ENCODE measurements at regions not wholly inside any gene's neighbourhood (a gene's known extent, or its start where the extent isn't known, plus 50 kb on each side); places are given as distances from the start of the nearest gene placed in this dataset.

DNA sequence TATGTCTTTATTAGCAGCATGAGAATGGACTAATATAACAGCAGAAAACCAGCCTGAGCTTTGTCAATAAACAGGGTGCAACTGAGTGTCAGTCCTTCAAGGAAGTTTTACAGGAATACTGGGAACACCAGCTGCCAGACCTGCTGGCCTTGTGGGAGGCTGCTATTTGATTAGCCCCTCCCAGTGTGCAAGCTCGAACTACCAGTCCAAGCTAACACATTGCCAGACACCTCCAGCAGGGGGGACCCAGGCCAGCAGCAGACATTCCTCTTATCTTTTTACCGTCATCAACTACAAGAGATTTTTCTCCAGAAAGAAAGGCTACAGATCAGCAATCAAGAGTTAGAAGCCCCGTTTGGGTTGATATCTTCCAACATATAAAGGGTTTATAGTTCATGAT is 942.8 kb upstream of the TENM4 start:
- no peak overlapping the region for H3K18ac ChIP-seq (ENCODE audit: insufficient read length, low read depth, low read length)
- Mint-ChIP-seq H3K4me1 (peaks cover 40 to 47% of the 10 kb centered on the region in 2 experiments), H3K27ac (no peak overlapping the region), H3K9me3 (no peaks in the 10 kb centered on the region), H3K36me3 (ENCODE audit: insufficient read depth in 1 of 3, low read depth in 3 of 3) (no peaks in the 10 kb centered on the region; a peak in 1 of 7 replicates), H3K4me3 (no peak overlapping the region), H3K27me3 (ENCODE audit: low read depth) (no peaks in the 10 kb centered on the region)
- DNase-seq, result no peak
- H3K4me2 ChIP-seq (ENCODE audit: insufficient read depth, insufficient read length, low read length), result no peak overlapping the region
- no peak overlapping the region for H3K23ac ChIP-seq (ENCODE audit: insufficient read length, low read depth, low read length)
- H4K91ac ChIP-seq (ENCODE audit: insufficient read length, low read depth, low read length), result no peak overlapping the region
- no peak overlapping the region for H3K14ac ChIP-seq (ENCODE audit: insufficient read depth, low read length)
- no peak overlapping the region for H4K5ac ChIP-seq (ENCODE audit: insufficient read length, low read depth, low read length)
- H3K79me1 ChIP-seq (ENCODE audit: insufficient read depth, low read depth, low read length, poor library complexity, severe bottlenecking), result no peaks in the 10 kb centered on the region
- no peaks in the 10 kb centered on the region for H4K20me1 ChIP-seq (ENCODE audit: control insufficient read depth, insufficient read depth, insufficient read length)
- no peak overlapping the region for H4K8ac ChIP-seq (replicated peaks; ENCODE audit: insufficient read length, low read depth, low read length)
- no peak overlapping the region for H3K27ac ChIP-seq (ENCODE audit: insufficient read length, low read depth, low read length)
- no peak overlapping the region for H3K4ac ChIP-seq (ENCODE audit: low read depth, low read length)
- no peak overlapping the region for H2BK20ac ChIP-seq (ENCODE audit: low read depth, low read length, poor library complexity, severe bottlenecking)
- no peak overlapping the region for H2BK120ac ChIP-seq (ENCODE audit: low read depth, low read length, poor library complexity, severe bottlenecking)
- H3K9ac ChIP-seq (ENCODE audit: extremely low read depth, insufficient read length, low read length), result no peak overlapping the region
- no peak overlapping the region for H2AK5ac ChIP-seq (ENCODE audit: insufficient read length, low read length)
- H2AFZ ChIP-seq (ENCODE audit: low read length), result no peak overlapping the region
- peaks cover 4% of the 10 kb centered on the region; the same call in 1 of the 2 replicates for H3K4me1 ChIP-seq (ENCODE audit: insufficient read depth, low read length)
- no peak overlapping the region for H3K56ac ChIP-seq (ENCODE audit: insufficient read length, low read depth, low read length)
- no peaks in the 10 kb centered on the region for H3K9me3 ChIP-seq (ENCODE audit: control insufficient read depth, low read depth, low read length)
- WGBS (ENCODE audit: extremely low coverage, insufficient read length, low lambda C conversion rate), result no CpG with 5 or more reads among the region's 3 CpGs
- no peaks in the 10 kb centered on the region for H3K23me2 ChIP-seq (ENCODE audit: insufficient read length, low read depth, low read length, poor library complexity, severe bottlenecking)
- H3K27me3 ChIP-seq (ENCODE audit: insufficient read depth, low read length), result no peaks in the 10 kb centered on the region
- no peak overlapping the region for H2BK12ac ChIP-seq (ENCODE audit: insufficient read length, low read depth, low read length)
- TF ChIP-seq, protein P1, sequence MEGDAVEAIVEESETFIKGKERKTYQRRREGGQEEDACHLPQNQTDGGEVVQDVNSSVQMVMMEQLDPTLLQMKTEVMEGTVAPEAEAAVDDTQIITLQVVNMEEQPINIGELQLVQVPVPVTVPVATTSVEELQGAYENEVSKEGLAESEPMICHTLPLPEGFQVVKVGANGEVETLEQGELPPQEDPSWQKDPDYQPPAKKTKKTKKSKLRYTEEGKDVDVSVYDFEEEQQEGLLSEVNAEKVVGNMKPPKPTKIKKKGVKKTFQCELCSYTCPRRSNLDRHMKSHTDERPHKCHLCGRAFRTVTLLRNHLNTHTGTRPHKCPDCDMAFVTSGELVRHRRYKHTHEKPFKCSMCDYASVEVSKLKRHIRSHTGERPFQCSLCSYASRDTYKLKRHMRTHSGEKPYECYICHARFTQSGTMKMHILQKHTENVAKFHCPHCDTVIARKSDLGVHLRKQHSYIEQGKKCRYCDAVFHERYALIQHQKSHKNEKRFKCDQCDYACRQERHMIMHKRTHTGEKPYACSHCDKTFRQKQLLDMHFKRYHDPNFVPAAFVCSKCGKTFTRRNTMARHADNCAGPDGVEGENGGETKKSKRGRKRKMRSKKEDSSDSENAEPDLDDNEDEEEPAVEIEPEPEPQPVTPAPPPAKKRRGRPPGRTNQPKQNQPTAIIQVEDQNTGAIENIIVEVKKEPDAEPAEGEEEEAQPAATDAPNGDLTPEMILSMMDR (conservative IDR thresholded peaks at IDR 0.05), result peak; percentile 27; the same call in 2 of the 3 replicates
- no peaks in the 10 kb centered on the region for H3K79me2 ChIP-seq (ENCODE audit: insufficient read depth, low read length)
- no peak overlapping the region for H3T11ph ChIP-seq (ENCODE audit: low read length)
- no peak overlapping the region for H2BK15ac ChIP-seq (ENCODE audit: low read depth, low read length)
- H2BK5ac ChIP-seq (ENCODE audit: insufficient read length, low read length), result no peak overlapping the region

Measured in H9 (cell line).